Activated CD8-positive, alpha-beta T cell treated with anti-CD3 and anti-CD28 coated beads for 36 hours (primary cell): ENCODE measurements at regions not wholly inside any gene's neighbourhood (a gene's known extent, or its start where the extent isn't known, plus 50 kb on each side); places are given as distances from the start of the nearest gene placed in this dataset.

ENCODE experiments used
- ATAC-seq: fragments of 200-7000 bp; cut with Tn5 transposase; one replicate; pipeline ENCODE4 v1.10.0; 2021; ENCODE audit warnings: mild to moderate bottlenecking, moderate library complexity
- CTCF ChIA-PET: fragments of 350-600 bp; sonication (Branson Sonifier 250); formaldehyde crosslinking; loops from one replicate; lab custom pipeline; 2021; ENCODE audit warnings: antibody characterized with exemption; lab: Charles Lee
- POLR2A ChIA-PET: fragments of 350-600 bp; sonication (Branson Sonifier 250); formaldehyde crosslinking; loops from one replicate; lab custom pipeline; 2021; ENCODE audit warnings: antibody characterized with exemption; lab: Charles Lee
- DNase-seq: peaks from one replicate; pipeline ENCODE4 v3.0.0-alpha.2; 2020
- H3K27ac Mint-ChIP-seq: one replicate; pipeline ENCODE4 v1.8.0; 2021; ENCODE audit warnings: mild to moderate bottlenecking, mixed read lengths
- H3K27me3 Mint-ChIP-seq: one replicate; pipeline ENCODE4 v1.8.0; 2021; ENCODE audit warnings: mixed read lengths
- H3K36me3 Mint-ChIP-seq: one replicate; pipeline ENCODE4 v1.8.0; 2021; ENCODE audit warnings: low read depth, mixed read lengths
- H3K4me1 Mint-ChIP-seq: one replicate; pipeline ENCODE4 v1.8.0; 2021; ENCODE audit warnings: low read depth, mixed read lengths
- H3K4me3 Mint-ChIP-seq: one replicate; pipeline ENCODE4 v1.8.0; 2021; ENCODE audit warnings: mild to moderate bottlenecking, moderate library complexity, mixed read lengths
- H3K9me3 Mint-ChIP-seq: one replicate; pipeline ENCODE4 v1.8.0; 2021; ENCODE audit warnings: mixed read lengths
- intact Hi-C: fragments of 100-400 bp; cut with micrococcal nuclease; formaldehyde crosslinking; loops from one replicate; pipeline ENCODE4 v1.10.0; 2022
- TF ChIP-seq, protein P1 (sequence below): fragments of 200-600 bp; IDR thresholded peaks from one replicate; pipeline ENCODE4 v1.8.0; 2022; ENCODE audit warnings: antibody characterized with exemption, mild to moderate bottlenecking

DNA sequence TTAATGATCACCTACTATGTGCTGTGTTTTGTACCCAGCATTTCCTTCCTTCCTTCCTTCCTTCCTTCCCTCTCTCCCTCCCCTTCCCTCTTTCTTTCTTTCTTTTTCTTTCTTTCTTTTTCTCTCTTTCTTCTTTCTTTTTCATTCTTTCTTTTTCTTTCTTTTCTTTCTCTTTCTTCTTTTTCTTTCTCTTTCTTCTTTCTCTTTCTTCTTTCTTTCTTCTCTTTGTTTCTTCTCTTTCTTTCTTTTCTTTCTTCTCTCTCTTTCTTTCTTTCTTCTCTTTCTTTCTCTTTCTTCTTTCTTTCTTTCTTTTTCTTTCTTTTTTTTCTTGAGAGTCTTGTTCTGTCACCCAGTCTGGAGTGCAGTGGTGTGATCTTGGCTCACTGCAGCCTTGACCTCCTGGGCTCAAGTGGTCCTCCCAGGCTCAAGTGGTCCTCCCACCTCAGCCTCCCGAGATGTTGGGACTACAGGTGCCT lies 165.7 kb upstream of the MVB12B start:
- intact Hi-C loops: no loop called here
- Mint-ChIP-seq H3K36me3 (no peaks in the 10 kb centered on the region), H3K27me3 (peaks cover 10% of the 10 kb centered on the region), H3K9me3 (no peaks in the 10 kb centered on the region), H3K27ac (no peak overlapping the region), H3K4me1 (no peaks in the 10 kb centered on the region), H3K4me3 (no peak overlapping the region)
- DNase-seq: no peak
- TF ChIP-seq, protein P1, sequence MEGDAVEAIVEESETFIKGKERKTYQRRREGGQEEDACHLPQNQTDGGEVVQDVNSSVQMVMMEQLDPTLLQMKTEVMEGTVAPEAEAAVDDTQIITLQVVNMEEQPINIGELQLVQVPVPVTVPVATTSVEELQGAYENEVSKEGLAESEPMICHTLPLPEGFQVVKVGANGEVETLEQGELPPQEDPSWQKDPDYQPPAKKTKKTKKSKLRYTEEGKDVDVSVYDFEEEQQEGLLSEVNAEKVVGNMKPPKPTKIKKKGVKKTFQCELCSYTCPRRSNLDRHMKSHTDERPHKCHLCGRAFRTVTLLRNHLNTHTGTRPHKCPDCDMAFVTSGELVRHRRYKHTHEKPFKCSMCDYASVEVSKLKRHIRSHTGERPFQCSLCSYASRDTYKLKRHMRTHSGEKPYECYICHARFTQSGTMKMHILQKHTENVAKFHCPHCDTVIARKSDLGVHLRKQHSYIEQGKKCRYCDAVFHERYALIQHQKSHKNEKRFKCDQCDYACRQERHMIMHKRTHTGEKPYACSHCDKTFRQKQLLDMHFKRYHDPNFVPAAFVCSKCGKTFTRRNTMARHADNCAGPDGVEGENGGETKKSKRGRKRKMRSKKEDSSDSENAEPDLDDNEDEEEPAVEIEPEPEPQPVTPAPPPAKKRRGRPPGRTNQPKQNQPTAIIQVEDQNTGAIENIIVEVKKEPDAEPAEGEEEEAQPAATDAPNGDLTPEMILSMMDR: peak; percentile 53
- ATAC-seq: no peak
- POLR2A ChIA-PET: no interaction called here
- CTCF ChIA-PET: no interaction called here

DNA sequence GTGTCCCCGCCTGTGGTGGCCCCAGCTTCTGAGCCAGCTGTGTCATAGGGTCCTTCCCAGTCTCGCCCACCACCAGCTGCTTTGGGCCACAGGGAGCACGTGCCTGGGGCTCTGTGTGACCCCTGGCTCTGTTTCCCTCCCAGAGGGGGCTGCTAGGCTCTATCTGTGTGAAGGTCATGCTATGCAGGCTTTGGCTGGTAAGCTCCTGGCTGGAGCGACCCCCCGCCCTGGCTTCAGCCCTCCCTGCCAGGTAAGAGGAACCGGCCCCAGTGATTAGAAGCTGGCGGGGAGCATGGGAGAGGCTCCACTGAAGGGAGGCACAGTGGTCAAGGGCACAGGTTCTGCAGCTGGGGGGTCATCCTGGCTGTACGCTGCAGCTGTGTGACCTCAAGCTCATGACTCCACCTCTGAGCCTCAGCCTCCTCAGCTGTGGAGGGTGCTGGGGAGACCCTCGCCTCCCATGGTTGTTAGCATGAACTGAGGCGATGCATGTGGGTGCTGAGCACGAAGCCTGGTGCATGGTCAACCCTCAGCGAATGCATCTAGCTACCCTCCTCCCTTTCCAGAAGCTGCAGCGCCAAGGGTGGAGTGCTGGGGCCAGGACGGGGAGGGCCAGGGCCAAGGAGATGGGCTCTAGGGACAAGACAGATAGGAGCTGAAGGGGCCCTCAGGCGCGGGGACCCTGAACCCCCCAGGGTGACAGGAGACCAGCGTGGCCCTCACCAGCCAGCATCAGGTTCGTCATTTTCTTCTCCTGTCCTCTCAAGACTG lies 163.8 kb upstream of the MVB12B start:
- TF ChIP-seq, protein P1: no peak
- POLR2A ChIA-PET: no interaction called here
- CTCF ChIA-PET: no interaction called here
- Mint-ChIP-seq H3K27ac (no peak overlapping the region), H3K27me3 (peaks cover 10% of the 10 kb centered on the region), H3K4me1 (no peaks in the 10 kb centered on the region), H3K36me3 (no peaks in the 10 kb centered on the region), H3K9me3 (no peaks in the 10 kb centered on the region), H3K4me3 (no peak overlapping the region)
- no peak for DNase-seq
- intact Hi-C loops: no loop called here
- no peak for ATAC-seq

DNA sequence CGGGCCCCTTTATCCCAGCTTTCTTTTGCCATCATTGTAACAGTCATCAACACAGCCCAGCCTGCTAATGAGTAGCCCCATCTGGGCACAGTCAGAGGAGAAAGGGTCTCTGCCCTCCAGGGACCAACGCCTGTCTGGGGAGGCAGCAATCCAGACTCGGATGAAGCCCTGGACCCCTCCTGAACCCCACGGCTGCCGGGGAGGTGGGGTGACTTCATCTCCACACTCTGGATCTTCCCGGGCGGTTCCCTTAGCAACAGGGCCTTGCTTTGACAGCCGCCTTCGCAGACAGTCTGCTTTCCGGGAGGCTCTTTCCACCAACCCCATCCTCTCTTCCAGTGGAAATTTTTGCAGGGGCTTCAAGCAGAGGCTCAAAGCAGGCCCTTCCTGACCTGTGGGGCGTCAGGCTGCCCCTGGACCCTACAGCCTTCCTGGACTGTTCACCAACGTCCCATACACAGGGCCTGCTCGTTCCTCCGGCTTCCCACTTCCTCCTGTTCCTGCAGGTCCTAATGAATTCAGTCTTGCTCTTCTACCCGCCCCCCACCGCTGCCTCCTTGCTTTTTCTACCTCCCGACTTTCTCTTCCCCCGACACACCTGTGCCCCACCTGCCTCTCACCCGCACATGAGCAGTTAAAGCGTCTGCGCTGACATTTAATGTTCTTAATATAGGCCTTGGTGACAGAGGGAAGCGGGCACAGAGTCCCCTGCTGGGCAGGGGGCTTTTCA lies 161.7 kb upstream of the MVB12B start:
- POLR2A ChIA-PET: interaction anchor here (0.6 kb wide), 1 partner anchor 60 kb away, joined by 3 read pairs; no protein-coding TSS in a partner anchor
- H3K27ac Mint-ChIP-seq: no peak overlapping the region

DNA sequence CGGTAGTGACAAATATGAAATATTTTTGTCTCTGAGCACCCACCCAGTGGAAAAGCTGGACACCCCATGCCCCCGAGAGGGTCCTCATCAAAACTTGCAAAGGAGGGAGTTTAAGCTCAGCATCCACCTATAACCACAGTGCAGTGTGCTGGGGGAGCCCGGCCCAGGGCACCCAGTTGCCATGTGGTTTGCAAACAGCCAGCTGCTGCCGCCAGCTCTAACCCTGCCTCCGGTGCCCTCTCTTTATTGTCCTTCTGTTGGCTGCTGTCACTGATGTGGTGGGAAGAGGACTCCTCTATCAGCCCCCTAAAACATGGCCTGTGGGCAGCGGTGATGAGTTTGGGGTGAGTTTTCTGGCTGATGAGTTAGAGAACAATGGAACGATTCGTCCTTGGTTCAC lies 160.9 kb upstream of the MVB12B start:
- Mint-ChIP-seq H3K27ac (no peak overlapping the region), H3K4me1 (no peaks in the 10 kb centered on the region), H3K9me3 (no peaks in the 10 kb centered on the region), H3K4me3 (no peak overlapping the region), H3K36me3 (no peaks in the 10 kb centered on the region), H3K27me3 (peaks cover 22% of the 10 kb centered on the region)
- ChIA-PET CTCF (no interaction called here), POLR2A (interaction anchor here (0.6 kb wide), 1 partner anchor 61 kb away, joined by 3 read pairs; no protein-coding TSS in a partner anchor)
- TF ChIP-seq, protein P1: no peak
- no peak for ATAC-seq
- no peak for DNase-seq
- intact Hi-C loops: no loop called here

More for the DNA sequence above, 161.7 kb upstream of the MVB12B start:
- no peak for DNase-seq
- Mint-ChIP-seq H3K4me1 (no peaks in the 10 kb centered on the region), H3K4me3 (no peak overlapping the region), H3K27me3 (peaks cover 18% of the 10 kb centered on the region), H3K9me3 (no peaks in the 10 kb centered on the region), H3K36me3 (no peaks in the 10 kb centered on the region)
- intact Hi-C loops: no loop called here
- no peak for ATAC-seq
- TF ChIP-seq, protein P1: no peak
- CTCF ChIA-PET: no interaction called here

DNA sequence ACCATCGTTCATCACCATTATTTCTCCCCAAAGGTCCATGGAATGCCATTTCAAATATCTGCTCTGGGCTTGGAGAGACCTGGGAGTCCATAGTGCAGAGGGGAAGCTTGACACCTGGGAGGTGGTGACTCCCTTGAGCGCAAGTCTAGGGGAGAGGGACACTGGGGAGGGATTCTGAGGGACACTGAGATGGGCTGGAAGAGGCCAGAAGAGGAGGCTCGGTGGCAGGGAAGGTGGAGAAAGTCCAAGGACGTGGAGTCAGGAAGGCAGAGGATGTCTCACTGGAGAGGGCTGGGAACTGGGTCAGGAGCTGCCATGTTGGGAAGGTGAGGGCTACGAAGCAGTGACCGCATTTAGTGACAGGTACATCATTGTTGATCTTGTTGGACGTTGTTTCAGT lies 160.3 kb upstream of the MVB12B start:
- ChIA-PET CTCF (no interaction called here), POLR2A (no interaction called here)
- Mint-ChIP-seq H3K4me3 (no peak overlapping the region), H3K9me3 (no peaks in the 10 kb centered on the region), H3K36me3 (no peaks in the 10 kb centered on the region), H3K4me1 (no peaks in the 10 kb centered on the region), H3K27me3 (peaks cover 22% of the 10 kb centered on the region), H3K27ac (no peak overlapping the region)
- intact Hi-C loops: no loop called here
- DNase-seq (no peak), ATAC-seq (no peak)
- TF ChIP-seq, protein P1: no peak
